Mesenchymal stem cell (in vitro differentiated cells and primary cell): ENCODE measurements at regions not wholly inside any gene's neighbourhood (a gene's known extent, or its start where the extent isn't known, plus 50 kb on each side); places are given as distances from the start of the nearest gene placed in this dataset.

ENCODE experiments used
- DNase-seq: peaks from one replicate; pipeline ENCODE4 v3.0.0-alpha.2; 2013
- H2AFZ ChIP-seq: one replicate; pipeline ENCODE4 v1.6.1; 2013; ENCODE audit warnings: low read depth, mild to moderate bottlenecking, control low read depth, inconsistent platforms, low read length, moderate library complexity
- H2AK5ac ChIP-seq: 2 replicates; pipeline ENCODE4 v1.6.1; 2013; ENCODE audit warnings: low read length, moderate library complexity, mild to moderate bottlenecking, inconsistent platforms; ENCODE audit not compliant: severe bottlenecking
- H2BK120ac ChIP-seq: one replicate; pipeline ENCODE4 v1.6.1; 2013; ENCODE audit warnings: low read depth, mild to moderate bottlenecking, inconsistent platforms, low read length, moderate library complexity
- H2BK12ac ChIP-seq, 2 experiments: one replicate each; pipeline ENCODE4 v1.6.1; 2013; ENCODE audit warnings: inconsistent platforms in 2 of 2, low read length in 2 of 2, mild to moderate bottlenecking in 2 of 2, moderate library complexity in 2 of 2, control low read depth in 1 of 2
- H2BK15ac ChIP-seq: one replicate; pipeline ENCODE4 v1.6.1; 2013; ENCODE audit warnings: mild to moderate bottlenecking, low read depth, inconsistent platforms; ENCODE audit not compliant: poor library complexity, severe bottlenecking
- H2BK5ac ChIP-seq: 2 replicates; pipeline ENCODE4 v1.6.1; 2013; ENCODE audit warnings: low read depth, mild to moderate bottlenecking, low read length, control low read depth, inconsistent platforms; ENCODE audit not compliant: poor library complexity, severe bottlenecking
- H3K14ac ChIP-seq, 2 experiments: one replicate each; pipeline ENCODE4 v1.6.1; 2013; ENCODE audit warnings: inconsistent platforms in 2 of 2, low read length in 2 of 2, control low read depth in 1 of 2, mild to moderate bottlenecking in 1 of 2, moderate library complexity in 1 of 2
- H3K18ac ChIP-seq, 2 experiments: one replicate each; pipeline ENCODE4 v1.6.1; 2013; ENCODE audit warnings: inconsistent platforms in 2 of 2, low read length in 2 of 2, control low read depth in 1 of 2, low read depth in 1 of 2, mild to moderate bottlenecking in 1 of 2
- H3K23ac ChIP-seq, 2 experiments: one replicate each; pipeline ENCODE4 v1.6.1; 2013; ENCODE audit warnings: inconsistent platforms in 2 of 2, low read length in 2 of 2, mild to moderate bottlenecking in 2 of 2, moderate library complexity in 2 of 2, control low read depth in 1 of 2
- H3K27ac ChIP-seq: 2 replicates; pipeline ENCODE4 v1.5.1; 2013; ENCODE audit warnings: mild to moderate bottlenecking, moderate library complexity, low read length, control low read depth, inconsistent platforms; ENCODE audit not compliant: poor library complexity, severe bottlenecking
- H3K27me3 ChIP-seq, 2 experiments: 2 replicates each; pipeline versions ENCODE4 v1.6.1 to v1.7.0; 2013; ENCODE audit warnings: low read length in 2 of 2, mild to moderate bottlenecking in 2 of 2, moderate library complexity in 2 of 2, control low read depth in 1 of 2, inconsistent platforms in 1 of 2; ENCODE audit not compliant: control insufficient read depth in 1 of 2, insufficient read depth in 1 of 2
- H3K36me3 ChIP-seq, 2 experiments: 2 replicates each; pipeline versions ENCODE4 v1.6.1 to v1.7.0; 2013; ENCODE audit warnings: low read length in 2 of 2, control low read depth in 1 of 2, inconsistent platforms in 1 of 2, low read depth in 1 of 2, mild to moderate bottlenecking in 1 of 2; ENCODE audit not compliant: insufficient read depth in 2 of 2, control insufficient read depth in 1 of 2
- H3K4ac ChIP-seq, 2 experiments: one replicate each; pipeline ENCODE4 v1.6.1; 2013; ENCODE audit warnings: inconsistent platforms in 2 of 2, low read length in 2 of 2, mild to moderate bottlenecking in 2 of 2, moderate library complexity in 2 of 2, control low read depth in 1 of 2, low read depth in 1 of 2
- H3K4me1 ChIP-seq: 2 replicates; pipeline ENCODE4 v1.6.1; 2013; ENCODE audit warnings: low read depth, low read length, control low read depth; ENCODE audit not compliant: control insufficient read depth, insufficient read depth
- H3K4me2 ChIP-seq: 2 replicates; pipeline ENCODE4 v1.6.1; 2013; ENCODE audit warnings: low read length, mild to moderate bottlenecking, inconsistent platforms; ENCODE audit not compliant: poor library complexity, severe bottlenecking
- H3K4me3 ChIP-seq, 2 experiments: 2 replicates each; pipeline versions ENCODE4 v1.5.1 to v1.7.0; 2013; ENCODE audit warnings: low read length in 2 of 2, mild to moderate bottlenecking in 2 of 2, control low read depth in 1 of 2, low read depth in 1 of 2; ENCODE audit not compliant: insufficient read depth in 1 of 2
- H3K79me1 ChIP-seq: replicated peaks from 2 replicates; pipeline ENCODE4 v1.6.1; 2013; ENCODE audit warnings: mild to moderate bottlenecking, control low read depth, low read length, inconsistent platforms; ENCODE audit not compliant: poor library complexity, severe bottlenecking
- H3K9ac ChIP-seq: 2 replicates; pipeline ENCODE4 v1.7.0; 2013; ENCODE audit warnings: mild to moderate bottlenecking, low read length, moderate library complexity
- H3K9me3 ChIP-seq: 2 replicates; pipeline ENCODE4 v1.7.0; 2013; ENCODE audit warnings: mild to moderate bottlenecking, low read length; ENCODE audit not compliant: control insufficient read depth
- H4K8ac ChIP-seq: one replicate; pipeline ENCODE4 v1.6.1; 2013; ENCODE audit warnings: inconsistent platforms, mild to moderate bottlenecking, low read length, moderate library complexity
- H4K91ac ChIP-seq: one replicate; pipeline ENCODE4 v1.6.1; 2013; ENCODE audit warnings: mild to moderate bottlenecking, low read length, inconsistent platforms
- WGBS: methylation state at CpG from one replicate; pipeline ENCODE4 v1.1.7; 2013; ENCODE audit warnings: mixed read lengths; 5-methylcytosine and 5-hydroxymethylcytosine counted together

DNA sequence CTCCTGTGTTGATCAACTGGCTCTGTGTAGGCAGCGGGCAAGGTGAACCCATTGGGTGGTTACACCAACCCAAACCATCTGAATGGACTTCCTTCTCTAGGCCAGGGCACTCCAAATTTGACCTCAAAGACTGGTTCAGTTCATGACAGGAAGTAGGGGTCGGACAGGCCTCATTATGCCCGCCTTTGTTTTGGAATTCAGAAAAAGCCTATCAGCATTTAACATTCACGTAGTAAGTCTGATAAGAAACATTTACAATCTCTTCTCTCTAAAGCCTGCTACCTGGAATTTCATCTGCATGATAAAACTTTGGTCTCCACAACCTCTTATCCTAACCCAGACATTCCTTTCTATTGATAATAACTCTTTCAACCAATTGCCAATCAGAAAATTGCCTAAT, 97.1 kb upstream of the ETV3 start:
- Histone ChIP-seq H3K27me3 (peaks cover 9 to 14% of the 10 kb centered on the region in 2 experiments), H4K8ac (no peak overlapping the region), H2BK120ac (no peak overlapping the region), H3K4me2 (no peak overlapping the region), H2BK15ac (no peak overlapping the region), H3K18ac (no peak overlapping the region), H3K4me1 (peaks cover under 1% of the 10 kb centered on the region), H2BK12ac (no peak overlapping the region), H2BK5ac (no peak overlapping the region), H3K14ac (no peak overlapping the region), H3K9ac (no peak overlapping the region), H2AK5ac (no peak overlapping the region), H3K4me3 (no peak overlapping the region), H3K4ac (no peak overlapping the region), H3K27ac (no peak overlapping the region), H3K36me3 (no peaks in the 10 kb centered on the region), H3K79me1 (no peaks in the 10 kb centered on the region), H4K91ac (no peak overlapping the region), H3K9me3 (no peaks in the 10 kb centered on the region), H2AFZ (no peak overlapping the region), H3K23ac (peak overlapping the region in 1 of 2 experiments; percentile 68)
- 41% methylated on average over 4 of the region's 4 CpGs for WGBS
- no peak for DNase-seq

- H2AK5ac ChIP-seq: no peak overlapping the region
- peak overlapping the region in 1 of 2 experiments; percentile 68 for H3K23ac ChIP-seq
- no peak overlapping the region for H4K8ac ChIP-seq
- 29% methylated on average over 3 of the region's 3 CpGs for WGBS
- no peak overlapping the region for H2BK12ac ChIP-seq
- no peak overlapping the region for H4K91ac ChIP-seq
- H3K4me2 ChIP-seq: no peak overlapping the region
- H3K18ac ChIP-seq: no peak overlapping the region
- H3K9ac ChIP-seq: no peak overlapping the region
- H2BK15ac ChIP-seq: no peak overlapping the region
- no peak overlapping the region for H3K4ac ChIP-seq
- no peaks in the 10 kb centered on the region for H3K9me3 ChIP-seq
- DNase-seq: no peak
- H3K79me1 ChIP-seq: no peaks in the 10 kb centered on the region
- peaks cover 9 to 14% of the 10 kb centered on the region in 2 experiments for H3K27me3 ChIP-seq
- H3K4me1 ChIP-seq: no peaks in the 10 kb centered on the region
- H3K27ac ChIP-seq: no peak overlapping the region
- H3K36me3 ChIP-seq: no peaks in the 10 kb centered on the region
- no peak overlapping the region for H2BK120ac ChIP-seq
- H2AFZ ChIP-seq: no peak overlapping the region
- H3K4me3 ChIP-seq: no peak overlapping the region
- no peak overlapping the region for H2BK5ac ChIP-seq
- no peak overlapping the region for H3K14ac ChIP-seq
Measured at GRCh38 chr1:157234705-157235273, 96.6 kb upstream of the ETV3 start.

GRCh38 chr1:157233131-157233530, 94.9 kb upstream of the ETV3 start:
- Histone ChIP-seq H3K27me3 (peaks cover 7 to 15% of the 10 kb centered on the region in 2 experiments), H3K9me3 (no peaks in the 10 kb centered on the region), H3K18ac (no peak overlapping the region), H3K9ac (no peak overlapping the region), H3K14ac (no peak overlapping the region), H2AFZ (no peak overlapping the region), H2AK5ac (no peak overlapping the region), H3K36me3 (no peaks in the 10 kb centered on the region), H3K4me1 (no peaks in the 10 kb centered on the region), H4K91ac (no peak overlapping the region), H3K27ac (no peak overlapping the region), H3K23ac (no peak overlapping the region), H3K4me3 (no peak overlapping the region), H3K4me2 (no peak overlapping the region), H2BK15ac (no peak overlapping the region), H2BK5ac (no peak overlapping the region), H2BK12ac (no peak overlapping the region), H3K4ac (no peak overlapping the region), H3K79me1 (no peaks in the 10 kb centered on the region), H2BK120ac (no peak overlapping the region), H4K8ac (no peak overlapping the region)
- 39% methylated on average over 1 of the region's 1 CpG for WGBS
- no peak for DNase-seq

DNA sequence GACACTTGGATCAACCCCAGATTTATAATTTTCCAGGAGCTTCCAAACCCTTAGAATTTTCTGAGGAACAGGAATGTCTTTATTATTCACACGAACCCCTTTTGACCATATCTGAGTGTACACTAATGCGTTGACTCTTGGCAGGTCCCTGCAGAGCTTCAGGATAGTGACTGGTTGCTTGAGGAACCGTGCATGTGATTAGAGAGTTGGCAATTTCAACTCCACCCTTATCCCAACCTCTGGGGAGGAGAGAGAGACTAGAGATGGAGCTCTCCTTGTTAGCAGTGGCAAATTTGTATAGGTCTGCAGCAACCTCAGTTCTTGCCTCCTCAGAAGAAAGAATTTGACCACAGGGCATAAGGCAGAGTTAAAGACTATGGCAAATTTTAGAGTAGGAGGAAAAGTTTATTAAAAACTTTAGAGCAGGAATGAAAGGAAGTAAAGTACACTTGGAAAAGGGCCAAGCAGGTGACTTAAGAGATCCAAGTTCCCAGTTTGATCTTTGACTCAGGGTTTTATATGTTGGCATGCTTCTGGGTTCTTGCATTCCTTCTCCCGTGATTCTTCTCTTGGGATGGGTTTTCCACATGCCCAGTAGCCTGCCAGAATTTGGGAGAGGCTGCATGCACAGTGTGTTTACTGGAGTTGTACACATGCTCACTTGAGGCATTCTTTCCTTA, 93.8 kb upstream of the ETV3 start:
- Histone ChIP-seq H3K4me2 (no peak overlapping the region), H3K23ac (no peak overlapping the region), H3K27ac (no peak overlapping the region), H2BK120ac (no peak overlapping the region), H3K4me1 (no peaks in the 10 kb centered on the region), H2BK12ac (no peak overlapping the region), H3K27me3 (peaks cover 7 to 13% of the 10 kb centered on the region in 2 experiments), H2AFZ (no peak overlapping the region), H2BK15ac (no peak overlapping the region), H3K14ac (no peak overlapping the region), H2BK5ac (no peak overlapping the region), H3K9ac (no peak overlapping the region), H3K4me3 (no peak overlapping the region), H3K9me3 (no peaks in the 10 kb centered on the region), H4K8ac (no peak overlapping the region), H3K18ac (no peak overlapping the region), H3K36me3 (no peaks in the 10 kb centered on the region), H2AK5ac (no peak overlapping the region), H3K4ac (no peak overlapping the region), H4K91ac (no peak overlapping the region), H3K79me1 (no peaks in the 10 kb centered on the region)
- DNase-seq: no peak
- 60% methylated on average over 1 of the region's 4 CpGs for WGBS
